ENCODE measurements at regions not wholly inside any gene's neighbourhood (a gene's known extent, or its start where the extent isn't known, plus 50 kb on each side); places are given as distances from the start of the nearest gene placed in this dataset.

GRCh38 chr16:79836144-79836543 lies 235.6 kb upstream of the MAF start:
- TF ChIP-seq LEF1 (IDR thresholded peaks at IDR 0.05; ENCODE audit: borderline replicate concordance) (no peak), SUZ12 (IDR thresholded peaks at IDR 0.05) (no peak), FOXA1 (IDR thresholded peaks at IDR 0.05) (no peak)
